Hepatocyte (in vitro differentiated cells): ENCODE measurements at regions not wholly inside any gene's neighbourhood (a gene's known extent, or its start where the extent isn't known, plus 50 kb on each side); places are given as distances from the start of the nearest gene placed in this dataset.
A peak's percentile ranks its signal among the peaks of the same experiment; 100 is the strongest.

Experiments used
- DNase-seq: peaks from one replicate; pipeline ENCODE4 v3.0.0-alpha.2; 2016; ENCODE audit warnings: low spot score
- H2AFZ ChIP-seq: fragments of 200-600 bp; sonication (generic); 2 replicates; pipeline ENCODE4 v1.6.0; 2016; ENCODE audit warnings: antibody characterized with exemption, mild to moderate bottlenecking
- H3K27ac ChIP-seq: fragments of 200-600 bp; sonication (generic); 2 replicates; pipeline ENCODE4 v1.5.1; 2016; ENCODE audit warnings: mild to moderate bottlenecking
- H3K27me3 ChIP-seq: fragments of 200-600 bp; sonication (generic); 2 replicates; pipeline ENCODE4 v1.6.1; 2016
- H3K36me3 ChIP-seq: fragments of 200-600 bp; sonication (generic); replicated peaks from 2 replicates; pipeline ENCODE4 v1.5.1; 2016; ENCODE audit warnings: low read depth; ENCODE audit not compliant: insufficient read depth
- H3K4me1 ChIP-seq: fragments of 200-600 bp; sonication (generic); 2 replicates; pipeline ENCODE4 v1.5.1; 2016; ENCODE audit warnings: mild to moderate bottlenecking, moderate library complexity; ENCODE audit not compliant: insufficient read depth
- H3K4me2 ChIP-seq: fragments of 200-600 bp; sonication (generic); 2 replicates; pipeline ENCODE4 v1.6.0; 2016
- H3K4me3 ChIP-seq: fragments of 200-600 bp; sonication (generic); 2 replicates; pipeline ENCODE4 v1.5.1; 2016; ENCODE audit warnings: mild to moderate bottlenecking
- H3K79me2 ChIP-seq: fragments of 200-600 bp; sonication (generic); 2 replicates; pipeline ENCODE4 v1.6.0; 2017; ENCODE audit warnings: mild to moderate bottlenecking
- H3K9me2 ChIP-seq: fragments of 200-600 bp; sonication (generic); replicated peaks from 2 replicates; pipeline ENCODE4 v1.6.0; 2017; ENCODE audit warnings: mild to moderate bottlenecking; ENCODE audit not compliant: insufficient read depth
- H3K9me3 ChIP-seq: fragments of 200-600 bp; sonication (generic); 2 replicates; pipeline ENCODE4 v1.5.1; 2016; ENCODE audit warnings: low read depth, mild to moderate bottlenecking
- H4K20me1 ChIP-seq: fragments of 200-600 bp; sonication (generic); 2 replicates; pipeline ENCODE4 v1.6.0; 2016; ENCODE audit warnings: mild to moderate bottlenecking; ENCODE audit not compliant: insufficient read depth, poor library complexity, severe bottlenecking
- EZH2 ChIP-seq: fragments of 200-600 bp; sonication (generic); IDR thresholded peaks from 2 replicates; pipeline ENCODE4 v1.6.1; 2016; ENCODE audit warnings: antibody characterized with exemption, mild to moderate bottlenecking, borderline replicate concordance
- EZH2phosphoT487 ChIP-seq: fragments of 200-600 bp; sonication (generic); IDR thresholded peaks from one replicate; pipeline ENCODE4 v1.6.1; 2018; ENCODE audit warnings: antibody characterized with exemption, mild to moderate bottlenecking, low read depth, moderate library complexity; ENCODE audit not compliant: unreplicated experiment, severe bottlenecking
- WGBS: methylation state at CpG from one replicate; pipeline ENCODE4 v1.1.6; 2016; ENCODE audit warnings: low lambda C conversion rate; ENCODE audit errors: missing lambda C conversion rate; 5-methylcytosine and 5-hydroxymethylcytosine counted together
- TF ChIP-seq, protein P1 (sequence below): fragments of 200-600 bp; sonication (generic); IDR thresholded peaks from 2 replicates; pipeline ENCODE4 v1.5.1; 2016; ENCODE audit warnings: antibody characterized with exemption, mild to moderate bottlenecking; ENCODE audit not compliant: poor library complexity

DNA sequence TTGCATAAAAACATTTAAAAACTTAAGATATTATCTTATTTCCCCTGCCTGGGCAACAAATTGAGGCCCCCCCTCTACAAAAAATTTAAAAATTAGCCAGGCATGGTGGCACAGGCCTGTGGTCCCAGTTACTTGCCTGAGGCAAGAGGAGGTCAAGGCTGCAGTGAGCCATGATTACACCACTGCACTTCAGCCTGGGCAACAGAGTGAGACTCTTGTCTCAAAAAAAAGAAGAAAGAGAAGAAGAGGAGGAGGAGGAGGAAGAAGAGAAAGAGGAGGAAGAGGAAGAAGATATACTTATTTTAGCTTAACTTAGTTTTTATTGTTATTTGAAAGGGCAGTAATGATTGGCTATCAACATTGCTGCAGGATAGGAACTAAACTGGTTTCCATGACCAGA lies 73.8 kb upstream of the IPO9 start:
- Histone ChIP-seq H3K9me3 (no peaks in the 10 kb centered on the region), H3K4me1 (peaks cover 28% of the 10 kb centered on the region), H3K9me2 (no peaks in the 10 kb centered on the region), H3K27me3 (no peaks in the 10 kb centered on the region), H3K36me3 (no peaks in the 10 kb centered on the region), H3K79me2 (peaks cover 47% of the 10 kb centered on the region), H3K27ac (no peak overlapping the region), H4K20me1 (no peaks in the 10 kb centered on the region), H2AFZ (no peak overlapping the region), H3K4me2 (no peak overlapping the region), H3K4me3 (no peak overlapping the region)
- no peak for DNase-seq
- TF ChIP-seq EZH2phosphoT487, result no peak
- TF ChIP-seq, protein P1, sequence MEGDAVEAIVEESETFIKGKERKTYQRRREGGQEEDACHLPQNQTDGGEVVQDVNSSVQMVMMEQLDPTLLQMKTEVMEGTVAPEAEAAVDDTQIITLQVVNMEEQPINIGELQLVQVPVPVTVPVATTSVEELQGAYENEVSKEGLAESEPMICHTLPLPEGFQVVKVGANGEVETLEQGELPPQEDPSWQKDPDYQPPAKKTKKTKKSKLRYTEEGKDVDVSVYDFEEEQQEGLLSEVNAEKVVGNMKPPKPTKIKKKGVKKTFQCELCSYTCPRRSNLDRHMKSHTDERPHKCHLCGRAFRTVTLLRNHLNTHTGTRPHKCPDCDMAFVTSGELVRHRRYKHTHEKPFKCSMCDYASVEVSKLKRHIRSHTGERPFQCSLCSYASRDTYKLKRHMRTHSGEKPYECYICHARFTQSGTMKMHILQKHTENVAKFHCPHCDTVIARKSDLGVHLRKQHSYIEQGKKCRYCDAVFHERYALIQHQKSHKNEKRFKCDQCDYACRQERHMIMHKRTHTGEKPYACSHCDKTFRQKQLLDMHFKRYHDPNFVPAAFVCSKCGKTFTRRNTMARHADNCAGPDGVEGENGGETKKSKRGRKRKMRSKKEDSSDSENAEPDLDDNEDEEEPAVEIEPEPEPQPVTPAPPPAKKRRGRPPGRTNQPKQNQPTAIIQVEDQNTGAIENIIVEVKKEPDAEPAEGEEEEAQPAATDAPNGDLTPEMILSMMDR, result no peak
- no peak for TF ChIP-seq EZH2

- peaks cover 45% of the 10 kb centered on the region for H3K79me2 ChIP-seq
- H2AFZ ChIP-seq, result no peak overlapping the region
- H4K20me1 ChIP-seq, result no peaks in the 10 kb centered on the region
- no peaks in the 10 kb centered on the region for H3K9me3 ChIP-seq
- peak overlapping the region; percentile 70 for H3K27ac ChIP-seq
- peak; percentile 35 for DNase-seq
- peaks cover 16% of the 10 kb centered on the region for H3K4me1 ChIP-seq
- no peaks in the 10 kb centered on the region for H3K36me3 ChIP-seq
- TF ChIP-seq, protein P1, result no peak
- no peak overlapping the region for H3K4me2 ChIP-seq
- no peaks in the 10 kb centered on the region for H3K27me3 ChIP-seq
- no peaks in the 10 kb centered on the region for H3K9me2 ChIP-seq
- H3K4me3 ChIP-seq, result no peak overlapping the region
Measured at GRCh38 chr1:201756406-201756805, 72.6 kb upstream of the IPO9 start.

GRCh38 chr1:201758499-201759050 lies 70.4 kb upstream of the IPO9 start:
- Histone ChIP-seq H2AFZ (no peak overlapping the region), H3K9me2 (no peaks in the 10 kb centered on the region), H3K9me3 (no peaks in the 10 kb centered on the region), H3K4me1 (peaks cover 29% of the 10 kb centered on the region), H3K79me2 (peaks cover 50% of the 10 kb centered on the region), H3K36me3 (no peaks in the 10 kb centered on the region), H3K27ac (no peak overlapping the region), H3K4me3 (no peak overlapping the region), H3K27me3 (no peaks in the 10 kb centered on the region), H4K20me1 (no peaks in the 10 kb centered on the region), H3K4me2 (no peak overlapping the region)
- 79% methylated on average over 4 of the region's 4 CpGs for WGBS
- no peak for TF ChIP-seq EZH2
- no peak for TF ChIP-seq EZH2phosphoT487
- TF ChIP-seq, protein P1, result no peak
- no peak for DNase-seq

GRCh38 chr1:201759194-201759815 lies 69.7 kb upstream of the IPO9 start:
- peaks cover 47% of the 10 kb centered on the region for H3K79me2 ChIP-seq
- no peak overlapping the region for H3K27ac ChIP-seq
- no peak overlapping the region for H2AFZ ChIP-seq
- H3K4me1 ChIP-seq, result peaks cover 29% of the 10 kb centered on the region
- DNase-seq, result no peak
- H3K36me3 ChIP-seq, result no peaks in the 10 kb centered on the region
- no peaks in the 10 kb centered on the region for H4K20me1 ChIP-seq
- no peak for TF ChIP-seq EZH2
- TF ChIP-seq, protein P1, result no peak
- no peak for TF ChIP-seq EZH2phosphoT487
- no peak overlapping the region for H3K4me3 ChIP-seq
- no peak overlapping the region for H3K4me2 ChIP-seq
- H3K27me3 ChIP-seq, result no peaks in the 10 kb centered on the region
- H3K9me3 ChIP-seq, result no peaks in the 10 kb centered on the region
- WGBS, result 61% methylated on average over 3 of the region's 3 CpGs
- no peaks in the 10 kb centered on the region for H3K9me2 ChIP-seq
